Gastrocnemius medialis (tissue), 4 donors: ENCODE measurements at regions not wholly inside any gene's neighbourhood (a gene's known extent, or its start where the extent isn't known, plus 50 kb on each side); places are given as distances from the start of the nearest gene placed in this dataset.

ENCODE experiments used
- CTCF ChIP-seq, 5 experiments: fragments of 450-650 bp in 3 of 5; fragments of 200-600 bp in 2 of 5; sonication (generic) in 2 of 5; IDR thresholded peaks in 4 of 5; conservative IDR thresholded peaks in 1 of 5; 1 replicate in 4 of 5; 2 replicates in 1 of 5; pipeline ENCODE4 v1.5.1; 2016 to 2019; ENCODE audit warnings: antibody characterized with exemption in 5 of 5, mild to moderate bottlenecking in 3 of 5, moderate library complexity in 3 of 5
- POLR2A ChIP-seq, 2 donors: fragments of 450-650 bp; IDR thresholded peaks; one replicate each; pipeline ENCODE4 v1.6.1; 2017; ENCODE audit warnings: antibody characterized with exemption in 2 of 2, mild to moderate bottlenecking in 2 of 2, moderate library complexity in 2 of 2

- no peak for TF ChIP-seq CTCF (IDR thresholded peaks at IDR 0.05 in 4 of 5, conservative IDR thresholded peaks at IDR 0.05 in 1 of 5)
- TF ChIP-seq POLR2A (IDR thresholded peaks at IDR 0.05) = no peak
Observed at GRCh38 chr18:10365021-10365500, 89.4 kb upstream of the APCDD1 start.
